ENCODE measurements at regions not wholly inside any gene's neighbourhood (a gene's known extent, or its start where the extent isn't known, plus 50 kb on each side); places are given as distances from the start of the nearest gene placed in this dataset.

GRCh38 chrX:15983034-15983433 lies 128.4 kb upstream of the AP1S2 start:
- Histone ChIP-seq H4K20me1 (ENCODE audit: control insufficient read depth, extremely low read depth, insufficient read depth, low read length) (no peaks in the 10 kb centered on the region), H3K9ac (ENCODE audit: control insufficient read depth, extremely low read depth, insufficient read depth, low read length) (no peak overlapping the region), H3K4me3 (ENCODE audit: control insufficient read depth in 2 of 3, extremely low read depth in 1 of 3, insufficient read depth in 2 of 3, low read depth in 1 of 3, low read length in 3 of 3) (no peak overlapping the region), H3K4me1 (ENCODE audit: control insufficient read depth, extremely low read depth, insufficient read depth, low read length) (no peaks in the 10 kb centered on the region), H3K79me2 (ENCODE audit: control insufficient read depth, insufficient read depth, low read length) (no peaks in the 10 kb centered on the region), H3K36me3 (ENCODE audit: control insufficient read depth in 2 of 2, extremely low read depth in 1 of 2, insufficient read depth in 2 of 2, low read length in 2 of 2) (no peaks in the 10 kb centered on the region), H2AFZ (ENCODE audit: control insufficient read depth, low read length) (no peak overlapping the region), H3K9me3 (ENCODE audit: control insufficient read depth, low read depth, low read length) (no peaks in the 10 kb centered on the region), H3K27me3 (ENCODE audit: control insufficient read depth, extremely low read depth, insufficient read depth, low read length) (peaks cover 3% of the 10 kb centered on the region), H3K27ac (ENCODE audit: control insufficient read depth, insufficient read depth, low read length) (no peak overlapping the region), H3K9me1 (ENCODE audit: control insufficient read depth, extremely low read depth, insufficient read depth, low read length) (no peaks in the 10 kb centered on the region), H3K4me2 (ENCODE audit: control insufficient read depth, extremely low read depth, insufficient read depth, low read depth, low read length) (no peak overlapping the region)
- DNase-seq (ENCODE audit: low read depth, low spot score) (no peak), FAIRE-seq (no peak)
- no peak for TF ChIP-seq EZH2 (IDR thresholded peaks at IDR 0.05; ENCODE audit: low read length)
- dilution Hi-C loops (cut with MboI; ENCODE audit: extremely low pct_ligation_motif_present, low sequenced_read_pairs), result no loop called here

GRCh38 chrX:15977644-15978043 lies 123.0 kb upstream of the AP1S2 start:
- Histone ChIP-seq H2AFZ (ENCODE audit: control insufficient read depth, low read length) (no peak overlapping the region), H3K4me3 (ENCODE audit: control insufficient read depth in 2 of 3, extremely low read depth in 1 of 3, insufficient read depth in 2 of 3, low read depth in 1 of 3, low read length in 3 of 3) (no peak overlapping the region), H3K4me1 (ENCODE audit: control insufficient read depth, extremely low read depth, insufficient read depth, low read length) (no peaks in the 10 kb centered on the region), H3K27me3 (ENCODE audit: control insufficient read depth, extremely low read depth, insufficient read depth, low read length) (peaks cover 3% of the 10 kb centered on the region), H3K9me1 (ENCODE audit: control insufficient read depth, extremely low read depth, insufficient read depth, low read length) (no peaks in the 10 kb centered on the region), H3K9me3 (ENCODE audit: control insufficient read depth, low read depth, low read length) (no peaks in the 10 kb centered on the region), H3K9ac (ENCODE audit: control insufficient read depth, extremely low read depth, insufficient read depth, low read length) (no peak overlapping the region), H3K79me2 (ENCODE audit: control insufficient read depth, insufficient read depth, low read length) (no peaks in the 10 kb centered on the region), H4K20me1 (ENCODE audit: control insufficient read depth, extremely low read depth, insufficient read depth, low read length) (no peaks in the 10 kb centered on the region), H3K4me2 (ENCODE audit: control insufficient read depth, extremely low read depth, insufficient read depth, low read depth, low read length) (no peak overlapping the region), H3K27ac (ENCODE audit: control insufficient read depth, insufficient read depth, low read length) (no peak overlapping the region), H3K36me3 (ENCODE audit: control insufficient read depth in 2 of 2, extremely low read depth in 1 of 2, insufficient read depth in 2 of 2, low read length in 2 of 2) (no peaks in the 10 kb centered on the region)
- TF ChIP-seq EZH2 (IDR thresholded peaks at IDR 0.05; ENCODE audit: low read length) (no peak), CTCF (optimal IDR thresholded peaks at IDR 0.05 in 1 of 3, IDR thresholded peaks at IDR 0.05 in 1 of 3, conservative IDR thresholded peaks at IDR 0.05 in 1 of 3; ENCODE audit: extremely low read depth in 1 of 3, insufficient read depth in 2 of 3, low read length in 3 of 3) (no peak)
- dilution Hi-C loops (cut with MboI; ENCODE audit: extremely low pct_ligation_motif_present, low sequenced_read_pairs), result no loop called here
- FAIRE-seq (no peak), DNase-seq (ENCODE audit: low read depth, low spot score) (no peak)

- TF ChIP-seq CTCF (optimal IDR thresholded peaks at IDR 0.05 in 1 of 3, IDR thresholded peaks at IDR 0.05 in 1 of 3, conservative IDR thresholded peaks at IDR 0.05 in 1 of 3; ENCODE audit: extremely low read depth in 1 of 3, insufficient read depth in 2 of 3, low read length in 3 of 3), result no peak
- no peak for TF ChIP-seq EZH2 (IDR thresholded peaks at IDR 0.05; ENCODE audit: low read length)
- dilution Hi-C loops (cut with MboI; ENCODE audit: extremely low pct_ligation_motif_present, low sequenced_read_pairs), result no loop called here
Observed at GRCh38 chrX:15976396-15976795, 121.8 kb upstream of the AP1S2 start.

More at GRCh38 chrX:15976396-15976795, 121.8 kb upstream of the AP1S2 start:
- H3K27ac ChIP-seq (ENCODE audit: control insufficient read depth, insufficient read depth, low read length), result no peak overlapping the region
- no peak for FAIRE-seq
- no peaks in the 10 kb centered on the region for H3K9me1 ChIP-seq (ENCODE audit: control insufficient read depth, extremely low read depth, insufficient read depth, low read length)
- no peaks in the 10 kb centered on the region for H3K27me3 ChIP-seq (ENCODE audit: control insufficient read depth, extremely low read depth, insufficient read depth, low read length)
- no peaks in the 10 kb centered on the region for H3K36me3 ChIP-seq (ENCODE audit: control insufficient read depth in 2 of 2, extremely low read depth in 1 of 2, insufficient read depth in 2 of 2, low read length in 2 of 2)
- H3K79me2 ChIP-seq (ENCODE audit: control insufficient read depth, insufficient read depth, low read length), result no peaks in the 10 kb centered on the region
- H3K4me1 ChIP-seq (ENCODE audit: control insufficient read depth, extremely low read depth, insufficient read depth, low read length), result no peaks in the 10 kb centered on the region
- H3K9ac ChIP-seq (ENCODE audit: control insufficient read depth, extremely low read depth, insufficient read depth, low read length), result no peak overlapping the region
- no peak overlapping the region for H3K4me3 ChIP-seq (ENCODE audit: control insufficient read depth in 2 of 3, extremely low read depth in 1 of 3, insufficient read depth in 2 of 3, low read depth in 1 of 3, low read length in 3 of 3)
- no peaks in the 10 kb centered on the region for H3K9me3 ChIP-seq (ENCODE audit: control insufficient read depth, low read depth, low read length)
- no peak overlapping the region for H3K4me2 ChIP-seq (ENCODE audit: control insufficient read depth, extremely low read depth, insufficient read depth, low read depth, low read length)
- no peaks in the 10 kb centered on the region for H4K20me1 ChIP-seq (ENCODE audit: control insufficient read depth, extremely low read depth, insufficient read depth, low read length)
- no peak for DNase-seq (ENCODE audit: low read depth, low spot score)
- no peak overlapping the region for H2AFZ ChIP-seq (ENCODE audit: control insufficient read depth, low read length)

Data from keratinocyte (primary cell).